ENCODE measurements at regions not wholly inside any gene's neighbourhood (a gene's known extent, or its start where the extent isn't known, plus 50 kb on each side); places are given as distances from the start of the nearest gene placed in this dataset.

DNA sequence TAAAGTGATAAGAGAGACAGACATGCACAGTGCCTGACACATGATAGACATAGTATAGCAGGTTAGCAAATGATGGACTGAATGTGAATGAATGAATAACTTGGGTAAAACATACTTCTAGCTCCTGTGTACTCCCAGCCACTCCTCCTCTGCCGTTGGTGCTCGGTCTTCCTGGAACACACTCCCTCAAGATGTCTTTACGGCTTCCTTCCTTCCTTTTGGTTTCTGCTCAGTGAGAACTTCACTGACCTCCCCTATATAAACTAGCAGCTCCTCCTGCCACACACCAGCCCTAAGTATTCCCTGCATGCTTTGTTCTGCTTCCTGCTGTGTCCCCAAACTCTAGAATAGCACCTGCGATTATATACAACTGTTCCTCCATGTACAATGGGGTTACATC, 50.2 kb downstream of the RAD54L2 start:
- DNase-seq (ENCODE audit: low spot score) (no peak), ATAC-seq (no peak)
- Histone ChIP-seq H3K9me2 (ENCODE audit: insufficient read depth) (no peaks in the 10 kb centered on the region), H2AFZ (no peak overlapping the region), H3K79me2 (replicated peaks; ENCODE audit: insufficient read depth) (peaks cover 28% of the 10 kb centered on the region), H4K20me1 (replicated peaks; ENCODE audit: insufficient read depth) (no peaks in the 10 kb centered on the region; the same call in 1 of the 2 replicates), H3K4me3 (no peak overlapping the region), H3K27ac (ENCODE audit: low read depth) (no peak overlapping the region; the same call in 1 of the 2 replicates), H3K36me3 (ENCODE audit: insufficient read depth) (no peaks in the 10 kb centered on the region), H3K27me3 (ENCODE audit: insufficient read depth) (no peaks in the 10 kb centered on the region), H3K4me2 (no peak overlapping the region), H3K4me1 (ENCODE audit: insufficient read depth) (peaks cover 6% of the 10 kb centered on the region; the same call in 1 of the 2 replicates), H3F3A (replicated peaks; ENCODE audit: low read depth) (no peaks in the 10 kb centered on the region)
- no peaks in the 10 kb centered on the region for H3K27me3 Mint-ChIP-seq (ENCODE audit: insufficient read depth, low read depth, poor library complexity)
- H3K4me1 Mint-ChIP-seq, result no peaks in the 10 kb centered on the region; the same call in 2 of the 3 replicates
- TF ChIP-seq JUNB (IDR thresholded peaks at IDR 0.05; ENCODE audit: unreplicated experiment) (no peak), ZNF462 (CRISPR knock-in tag; IDR thresholded peaks at IDR 0.05) (no peak)
- TF ChIP-seq, protein P1, sequence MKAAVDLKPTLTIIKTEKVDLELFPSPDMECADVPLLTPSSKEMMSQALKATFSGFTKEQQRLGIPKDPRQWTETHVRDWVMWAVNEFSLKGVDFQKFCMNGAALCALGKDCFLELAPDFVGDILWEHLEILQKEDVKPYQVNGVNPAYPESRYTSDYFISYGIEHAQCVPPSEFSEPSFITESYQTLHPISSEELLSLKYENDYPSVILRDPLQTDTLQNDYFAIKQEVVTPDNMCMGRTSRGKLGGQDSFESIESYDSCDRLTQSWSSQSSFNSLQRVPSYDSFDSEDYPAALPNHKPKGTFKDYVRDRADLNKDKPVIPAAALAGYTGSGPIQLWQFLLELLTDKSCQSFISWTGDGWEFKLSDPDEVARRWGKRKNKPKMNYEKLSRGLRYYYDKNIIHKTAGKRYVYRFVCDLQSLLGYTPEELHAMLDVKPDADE (IDR thresholded peaks at IDR 0.05), result no peak
- H3K9me3 Mint-ChIP-seq, result no peaks in the 10 kb centered on the region
- no peak overlapping the region for H3K27ac Mint-ChIP-seq
- no peak overlapping the region for H3K4me3 Mint-ChIP-seq
- H3K36me3 Mint-ChIP-seq (ENCODE audit: low read depth), result peaks cover 31% of the 10 kb centered on the region

GRCh38 chr3:51591231-51591630, 52.7 kb downstream of the RAD54L2 start:
- no peak for ATAC-seq
- no peak for TF ChIP-seq REST (IDR thresholded peaks at IDR 0.05; ENCODE audit: unreplicated experiment)
- TF ChIP-seq, protein P1 (IDR thresholded peaks at IDR 0.05), result no peak

More at GRCh38 chr3:51591231-51591630, 52.7 kb downstream of the RAD54L2 start:
- peaks cover 39% of the 10 kb centered on the region for H3K36me3 Mint-ChIP-seq (ENCODE audit: low read depth)
- Histone ChIP-seq H3K9me2 (ENCODE audit: insufficient read depth) (no peaks in the 10 kb centered on the region), H2AFZ (no peak overlapping the region), H3K4me2 (no peak overlapping the region), H3K4me1 (ENCODE audit: insufficient read depth) (no peaks in the 10 kb centered on the region), H3K36me3 (ENCODE audit: insufficient read depth) (no peaks in the 10 kb centered on the region), H3K27me3 (ENCODE audit: insufficient read depth) (no peaks in the 10 kb centered on the region), H4K20me1 (replicated peaks; ENCODE audit: insufficient read depth) (no peaks in the 10 kb centered on the region), H3K4me3 (no peak overlapping the region), H3K27ac (ENCODE audit: low read depth) (no peak overlapping the region), H3K79me2 (replicated peaks; ENCODE audit: insufficient read depth) (peaks cover 12% of the 10 kb centered on the region), H3F3A (replicated peaks; ENCODE audit: low read depth) (no peaks in the 10 kb centered on the region)
- H3K27ac Mint-ChIP-seq, result no peak overlapping the region
- H3K9me3 Mint-ChIP-seq, result no peaks in the 10 kb centered on the region
- H3K4me1 Mint-ChIP-seq, result no peaks in the 10 kb centered on the region
- H3K4me3 Mint-ChIP-seq, result no peak overlapping the region
- no peak for DNase-seq (ENCODE audit: low spot score)
- H3K27me3 Mint-ChIP-seq (ENCODE audit: insufficient read depth, low read depth, poor library complexity), result no peaks in the 10 kb centered on the region

Data from GM23338 (cell line).